ENCODE measurements at regions not wholly inside any gene's neighbourhood (a gene's known extent, or its start where the extent isn't known, plus 50 kb on each side); places are given as distances from the start of the nearest gene placed in this dataset.

- dilution Hi-C loops (cut with MboI; ENCODE audit: extremely low pct_ligation_motif_present, low sequenced_read_pairs) = no loop called here
- H3K27ac ChIP-seq (ENCODE audit: control insufficient read depth, insufficient read depth, low read length) = no peak overlapping the region
- H3K4me1 ChIP-seq (ENCODE audit: control insufficient read depth, extremely low read depth, insufficient read depth, low read length) = no peaks in the 10 kb centered on the region
- H3K79me2 ChIP-seq (ENCODE audit: control insufficient read depth, insufficient read depth, low read length) = no peaks in the 10 kb centered on the region
- no peaks in the 10 kb centered on the region for H4K20me1 ChIP-seq (ENCODE audit: control insufficient read depth, extremely low read depth, insufficient read depth, low read length)
- H2AFZ ChIP-seq (ENCODE audit: control insufficient read depth, low read length) = no peak overlapping the region
- no peak overlapping the region for H3K4me3 ChIP-seq (ENCODE audit: control insufficient read depth in 2 of 3, extremely low read depth in 1 of 3, insufficient read depth in 2 of 3, low read depth in 1 of 3, low read length in 3 of 3)
- no peak for TF ChIP-seq EZH2 (IDR thresholded peaks at IDR 0.05; ENCODE audit: low read length)
- TF ChIP-seq CTCF (optimal IDR thresholded peaks at IDR 0.05 in 1 of 3, IDR thresholded peaks at IDR 0.05 in 1 of 3, conservative IDR thresholded peaks at IDR 0.05 in 1 of 3; ENCODE audit: extremely low read depth in 1 of 3, insufficient read depth in 2 of 3, low read length in 3 of 3) = no peak
- H3K4me2 ChIP-seq (ENCODE audit: control insufficient read depth, extremely low read depth, insufficient read depth, low read depth, low read length) = no peak overlapping the region
- H3K36me3 ChIP-seq (ENCODE audit: control insufficient read depth in 2 of 2, extremely low read depth in 1 of 2, insufficient read depth in 2 of 2, low read length in 2 of 2) = no peaks in the 10 kb centered on the region
- H3K27me3 ChIP-seq (ENCODE audit: control insufficient read depth, extremely low read depth, insufficient read depth, low read length) = no peaks in the 10 kb centered on the region
- DNase-seq (ENCODE audit: low read depth, low spot score) = no peak
- no peak overlapping the region for H3K9ac ChIP-seq (ENCODE audit: control insufficient read depth, extremely low read depth, insufficient read depth, low read length)
- H3K9me3 ChIP-seq (ENCODE audit: control insufficient read depth, low read depth, low read length) = no peaks in the 10 kb centered on the region
- no peaks in the 10 kb centered on the region for H3K9me1 ChIP-seq (ENCODE audit: control insufficient read depth, extremely low read depth, insufficient read depth, low read length)
- FAIRE-seq = no peak
Observed at GRCh38 chr14:54322246-54322645, 74.6 kb upstream of the CDKN3 start.

DNA sequence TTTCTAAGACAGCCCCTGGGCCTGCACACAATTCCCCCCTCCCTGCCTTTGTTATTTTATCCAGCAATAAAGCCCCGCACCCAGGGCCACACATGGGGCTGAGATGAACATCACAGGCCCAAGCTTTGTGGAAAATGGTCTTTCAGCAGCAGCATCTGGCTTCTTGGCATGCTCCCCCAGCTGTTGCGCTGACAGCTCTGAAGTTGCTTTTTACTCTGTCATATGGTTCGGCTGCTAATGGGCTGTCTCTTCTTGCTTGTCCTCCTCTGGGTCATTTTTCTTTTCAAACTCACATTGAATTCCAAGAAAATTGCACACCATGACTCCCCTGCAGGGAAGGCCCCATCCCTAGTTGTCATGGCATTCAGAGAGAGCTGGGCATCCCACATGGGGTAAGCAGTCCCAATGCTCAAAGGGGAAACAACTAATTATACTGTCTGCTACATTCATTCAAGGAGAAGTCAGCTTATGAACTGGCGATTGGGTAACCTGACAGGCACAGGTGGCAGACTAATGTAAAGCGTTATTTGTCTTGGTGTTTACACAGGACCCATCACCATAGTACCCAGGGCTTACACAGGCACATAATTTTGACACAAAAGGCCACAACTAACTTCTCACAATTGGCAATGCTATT is 74.0 kb upstream of the CDKN3 start:
- no peaks in the 10 kb centered on the region for H3K79me2 ChIP-seq (ENCODE audit: control insufficient read depth, insufficient read depth, low read length)
- FAIRE-seq = no peak
- no peak overlapping the region for H3K4me2 ChIP-seq (ENCODE audit: control insufficient read depth, extremely low read depth, insufficient read depth, low read depth, low read length)
- no peaks in the 10 kb centered on the region for H3K27me3 ChIP-seq (ENCODE audit: control insufficient read depth, extremely low read depth, insufficient read depth, low read length)
- H3K9ac ChIP-seq (ENCODE audit: control insufficient read depth, extremely low read depth, insufficient read depth, low read length) = no peak overlapping the region
- no peaks in the 10 kb centered on the region for H3K36me3 ChIP-seq (ENCODE audit: control insufficient read depth in 2 of 2, extremely low read depth in 1 of 2, insufficient read depth in 2 of 2, low read length in 2 of 2)
- DNase-seq (ENCODE audit: low read depth, low spot score) = no peak
- H3K9me1 ChIP-seq (ENCODE audit: control insufficient read depth, extremely low read depth, insufficient read depth, low read length) = no peaks in the 10 kb centered on the region
- no peak overlapping the region for H3K4me3 ChIP-seq (ENCODE audit: control insufficient read depth in 2 of 3, extremely low read depth in 1 of 3, insufficient read depth in 2 of 3, low read depth in 1 of 3, low read length in 3 of 3)
- no peak overlapping the region for H3K27ac ChIP-seq (ENCODE audit: control insufficient read depth, insufficient read depth, low read length)
- H3K9me3 ChIP-seq (ENCODE audit: control insufficient read depth, low read depth, low read length) = no peaks in the 10 kb centered on the region
- no peaks in the 10 kb centered on the region for H4K20me1 ChIP-seq (ENCODE audit: control insufficient read depth, extremely low read depth, insufficient read depth, low read length)
- H2AFZ ChIP-seq (ENCODE audit: control insufficient read depth, low read length) = no peak overlapping the region
- dilution Hi-C loops (cut with MboI; ENCODE audit: extremely low pct_ligation_motif_present, low sequenced_read_pairs) = no loop called here
- no peaks in the 10 kb centered on the region for H3K4me1 ChIP-seq (ENCODE audit: control insufficient read depth, extremely low read depth, insufficient read depth, low read length)
- no peak for TF ChIP-seq EZH2 (IDR thresholded peaks at IDR 0.05; ENCODE audit: low read length)
- TF ChIP-seq CTCF (optimal IDR thresholded peaks at IDR 0.05 in 1 of 3, IDR thresholded peaks at IDR 0.05 in 1 of 3, conservative IDR thresholded peaks at IDR 0.05 in 1 of 3; ENCODE audit: extremely low read depth in 1 of 3, insufficient read depth in 2 of 3, low read length in 3 of 3) = no peak
